AG04449 (cell line): ENCODE measurements at regions not wholly inside any gene's neighbourhood (a gene's known extent, or its start where the extent isn't known, plus 50 kb on each side); places are given as distances from the start of the nearest gene placed in this dataset.

Source experiments
- CTCF ChIA-PET: fragments of 350-600 bp; formaldehyde crosslinking; extraction: SDS; loops from one replicate; lab custom pipeline; 2021; ENCODE audit warnings: antibody characterized with exemption; lab: Yijun Ruan, JAX
- POLR2A ChIA-PET: fragments of 400-600, 350-600 bp; formaldehyde crosslinking; extraction: SDS; loops from one replicate; lab custom pipeline; 2020; ENCODE audit warnings: antibody characterized with exemption, inconsistent platforms; lab: Yijun Ruan, JAX
- DNase-seq: peaks from one replicate; pipeline ENCODE4 v3.0.0-alpha.2; 2010; ENCODE audit warnings: low read depth, low spot score
- H3K4me3 ChIP-seq: 2 replicates; pipeline ENCODE4 v1.5.1; 2011; ENCODE audit warnings: low read depth, mild to moderate bottlenecking, control low read depth, low read length
- CTCF ChIP-seq: IDR thresholded peaks from one replicate; pipeline ENCODE4 v1.5.1; 2011; ENCODE audit warnings: mild to moderate bottlenecking, moderate library complexity, low read length, control low read depth, inconsistent platforms; ENCODE audit not compliant: insufficient read depth; ENCODE audit errors: missing control alignments

- POLR2A ChIA-PET, result no interaction called here
- CTCF ChIA-PET, result no interaction called here
- no peak for TF ChIP-seq CTCF
- H3K4me3 ChIP-seq, result no peak overlapping the region
- no peak for DNase-seq
Observed at GRCh38 chr3:13766128-13766527, 113.7 kb downstream of the WNT7A start.

GRCh38 chr3:13764161-13764560 is 115.7 kb downstream of the WNT7A start:
- no peak for DNase-seq
- no peak overlapping the region for H3K4me3 ChIP-seq
- CTCF ChIA-PET, result no interaction called here
- no peak for TF ChIP-seq CTCF
- POLR2A ChIA-PET, result no interaction called here

- no peak for DNase-seq
- ChIA-PET POLR2A (no interaction called here), CTCF (no interaction called here)
- no peak overlapping the region for H3K4me3 ChIP-seq
- TF ChIP-seq CTCF, result no peak
Observed at GRCh38 chr3:13762906-13763305, 117.0 kb downstream of the WNT7A start.

GRCh38 chr3:13750731-13751130 is 129.1 kb downstream of the WNT7A start:
- ChIA-PET POLR2A (no interaction called here), CTCF (no interaction called here)
- H3K4me3 ChIP-seq, result no peak overlapping the region
- no peak for TF ChIP-seq CTCF
- no peak for DNase-seq

- ChIA-PET CTCF (no interaction called here), POLR2A (no interaction called here)
- no peak overlapping the region for H3K4me3 ChIP-seq
- DNase-seq, result no peak
- TF ChIP-seq CTCF, result no peak
Observed at GRCh38 chr3:13750215-13750614, 129.7 kb downstream of the WNT7A start.

GRCh38 chr3:13749063-13749764 is 130.7 kb downstream of the WNT7A start:
- CTCF ChIA-PET, result no interaction called here
- TF ChIP-seq CTCF, result no peak
- POLR2A ChIA-PET, result no interaction called here

More at GRCh38 chr3:13749063-13749764, 130.7 kb downstream of the WNT7A start:
- DNase-seq, result no peak
- H3K4me3 ChIP-seq, result no peak overlapping the region
